HL-60 (cell line): ENCODE measurements at regions not wholly inside any gene's neighbourhood (a gene's known extent, or its start where the extent isn't known, plus 50 kb on each side); places are given as distances from the start of the nearest gene placed in this dataset.

Source experiments
- GABPA ChIP-seq: IDR thresholded peaks from 2 replicates; pipeline ENCODE4 v1.6.1; 2012; ENCODE audit warnings: low read depth
- POLR2AphosphoS5 ChIP-seq: IDR thresholded peaks from 2 replicates; pipeline ENCODE4 v1.6.1; 2012; ENCODE audit warnings: low read depth
- REST ChIP-seq: IDR thresholded peaks from 2 replicates; pipeline ENCODE4 v1.6.1; 2012; ENCODE audit warnings: low read depth; ENCODE audit not compliant: insufficient replicate concordance
- SPI1 ChIP-seq: IDR thresholded peaks from 2 replicates; pipeline ENCODE4 v1.6.1; 2012; ENCODE audit warnings: low read depth, mild to moderate bottlenecking, borderline replicate concordance
- TF ChIP-seq, protein P1 (sequence below): IDR thresholded peaks from one replicate; pipeline ENCODE4 v1.5.1; 2011; ENCODE audit warnings: low read length, control low read depth, inconsistent platforms; ENCODE audit not compliant: insufficient read depth

- TF ChIP-seq, protein P1, sequence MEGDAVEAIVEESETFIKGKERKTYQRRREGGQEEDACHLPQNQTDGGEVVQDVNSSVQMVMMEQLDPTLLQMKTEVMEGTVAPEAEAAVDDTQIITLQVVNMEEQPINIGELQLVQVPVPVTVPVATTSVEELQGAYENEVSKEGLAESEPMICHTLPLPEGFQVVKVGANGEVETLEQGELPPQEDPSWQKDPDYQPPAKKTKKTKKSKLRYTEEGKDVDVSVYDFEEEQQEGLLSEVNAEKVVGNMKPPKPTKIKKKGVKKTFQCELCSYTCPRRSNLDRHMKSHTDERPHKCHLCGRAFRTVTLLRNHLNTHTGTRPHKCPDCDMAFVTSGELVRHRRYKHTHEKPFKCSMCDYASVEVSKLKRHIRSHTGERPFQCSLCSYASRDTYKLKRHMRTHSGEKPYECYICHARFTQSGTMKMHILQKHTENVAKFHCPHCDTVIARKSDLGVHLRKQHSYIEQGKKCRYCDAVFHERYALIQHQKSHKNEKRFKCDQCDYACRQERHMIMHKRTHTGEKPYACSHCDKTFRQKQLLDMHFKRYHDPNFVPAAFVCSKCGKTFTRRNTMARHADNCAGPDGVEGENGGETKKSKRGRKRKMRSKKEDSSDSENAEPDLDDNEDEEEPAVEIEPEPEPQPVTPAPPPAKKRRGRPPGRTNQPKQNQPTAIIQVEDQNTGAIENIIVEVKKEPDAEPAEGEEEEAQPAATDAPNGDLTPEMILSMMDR: no peak
- TF ChIP-seq REST (no peak), GABPA (no peak), POLR2AphosphoS5 (no peak), SPI1 (no peak)
Measured at GRCh38 chr4:13067077-13067476, 417.1 kb downstream of the RAB28 start.
